WTC11 (cell line): ENCODE measurements at regions not wholly inside any gene's neighbourhood (a gene's known extent, or its start where the extent isn't known, plus 50 kb on each side); places are given as distances from the start of the nearest gene placed in this dataset.

Experiments used
- ATAC-seq: fragments of 200-7000 bp; cut with Tn5 transposase; 2 replicates; pipeline ENCODE4 v1.10.0; 2021; ENCODE audit warnings: mild to moderate bottlenecking, moderate library complexity
- CTCF ChIA-PET: fragments of 300-600 bp; sonication (Branson Sonifier 250); formaldehyde crosslinking; loops from one replicate; lab custom pipeline; 2021; ENCODE audit warnings: antibody characterized with exemption; lab: Charles Lee
- POLR2A ChIA-PET: fragments of 350-600 bp; sonication (Branson Sonifier 250); formaldehyde crosslinking; loops from one replicate; lab custom pipeline; 2021; ENCODE audit warnings: antibody characterized with exemption; lab: Charles Lee
- DNase-seq: peaks from one replicate; pipeline ENCODE4 v3.0.0; 2021; ENCODE audit warnings: low spot score
- H3K27ac Mint-ChIP-seq: 2 replicates; pipeline ENCODE4 v1.8.0; 2021; ENCODE audit warnings: mixed read lengths
- H3K27me3 Mint-ChIP-seq: 2 replicates; pipeline ENCODE4 v1.8.0; 2021; ENCODE audit warnings: low read depth, mild to moderate bottlenecking, moderate library complexity, mixed read lengths
- H3K36me3 Mint-ChIP-seq: 2 replicates; pipeline ENCODE4 v1.8.0; 2021; ENCODE audit warnings: mixed read lengths
- H3K4me1 Mint-ChIP-seq: 2 replicates; pipeline ENCODE4 v1.8.0; 2022; ENCODE audit warnings: mixed read lengths
- H3K4me3 Mint-ChIP-seq: 2 replicates; pipeline ENCODE4 v1.8.0; 2021; ENCODE audit warnings: mild to moderate bottlenecking, moderate library complexity, mixed read lengths
- H3K9me3 Mint-ChIP-seq: 2 replicates; pipeline ENCODE4 v1.8.0; 2021; ENCODE audit warnings: mixed read lengths
- ELF4 ChIP-seq: sonication (generic); formaldehyde crosslinking; IDR thresholded peaks from 2 replicates; pipeline ENCODE4 v1.8.1; 2022; ENCODE audit warnings: low read depth, mild to moderate bottlenecking, moderate library complexity, missing genetic modification reagents
- ETV6 ChIP-seq: sonication (generic); formaldehyde crosslinking; IDR thresholded peaks from 2 replicates; pipeline ENCODE4 v1.8.1; 2022; ENCODE audit warnings: mild to moderate bottlenecking, missing genetic modification reagents
- IRF2 ChIP-seq: sonication (generic); formaldehyde crosslinking; IDR thresholded peaks from 2 replicates; pipeline ENCODE4 v1.8.0; 2022; ENCODE audit warnings: low read depth, missing genetic modification reagents, borderline replicate concordance
- SP1 ChIP-seq: sonication (generic); formaldehyde crosslinking; conservative IDR thresholded peaks from 2 replicates; pipeline ENCODE4 v1.8.1; 2022; ENCODE audit warnings: missing genetic modification reagents
- TEAD1 ChIP-seq: sonication (generic); formaldehyde crosslinking; IDR thresholded peaks from 2 replicates; pipeline ENCODE4 v1.8.0; 2022; ENCODE audit warnings: mild to moderate bottlenecking, missing genetic modification reagents
- TF ChIP-seq, protein P1 (sequence below): fragments of 200-600 bp; IDR thresholded peaks from 2 replicates; pipeline ENCODE4 v1.8.0; 2022; ENCODE audit warnings: antibody characterized with exemption
- TF ChIP-seq, protein P2 (sequence below): sonication (generic); formaldehyde crosslinking; IDR thresholded peaks from 2 replicates; pipeline ENCODE4 v1.8.1; 2022; ENCODE audit warnings: mild to moderate bottlenecking, missing genetic modification reagents, moderate library complexity, borderline replicate concordance
- TF ChIP-seq, protein P3 (sequence below): sonication (generic); formaldehyde crosslinking; IDR thresholded peaks from 2 replicates; pipeline ENCODE4 v1.8.1; 2022; ENCODE audit warnings: low read depth, missing genetic modification reagents, borderline replicate concordance
- TF ChIP-seq, protein P4 (sequence below): sonication (generic); formaldehyde crosslinking; IDR thresholded peaks from 2 replicates; pipeline ENCODE4 v1.8.0; 2023; ENCODE audit warnings: mild to moderate bottlenecking, missing genetic modification reagents
- TF ChIP-seq, protein P5 (sequence below): sonication (generic); formaldehyde crosslinking; IDR thresholded peaks from 2 replicates; pipeline ENCODE4 v1.8.0; 2023; ENCODE audit warnings: missing genetic modification reagents, mild to moderate bottlenecking, borderline replicate concordance

DNA sequence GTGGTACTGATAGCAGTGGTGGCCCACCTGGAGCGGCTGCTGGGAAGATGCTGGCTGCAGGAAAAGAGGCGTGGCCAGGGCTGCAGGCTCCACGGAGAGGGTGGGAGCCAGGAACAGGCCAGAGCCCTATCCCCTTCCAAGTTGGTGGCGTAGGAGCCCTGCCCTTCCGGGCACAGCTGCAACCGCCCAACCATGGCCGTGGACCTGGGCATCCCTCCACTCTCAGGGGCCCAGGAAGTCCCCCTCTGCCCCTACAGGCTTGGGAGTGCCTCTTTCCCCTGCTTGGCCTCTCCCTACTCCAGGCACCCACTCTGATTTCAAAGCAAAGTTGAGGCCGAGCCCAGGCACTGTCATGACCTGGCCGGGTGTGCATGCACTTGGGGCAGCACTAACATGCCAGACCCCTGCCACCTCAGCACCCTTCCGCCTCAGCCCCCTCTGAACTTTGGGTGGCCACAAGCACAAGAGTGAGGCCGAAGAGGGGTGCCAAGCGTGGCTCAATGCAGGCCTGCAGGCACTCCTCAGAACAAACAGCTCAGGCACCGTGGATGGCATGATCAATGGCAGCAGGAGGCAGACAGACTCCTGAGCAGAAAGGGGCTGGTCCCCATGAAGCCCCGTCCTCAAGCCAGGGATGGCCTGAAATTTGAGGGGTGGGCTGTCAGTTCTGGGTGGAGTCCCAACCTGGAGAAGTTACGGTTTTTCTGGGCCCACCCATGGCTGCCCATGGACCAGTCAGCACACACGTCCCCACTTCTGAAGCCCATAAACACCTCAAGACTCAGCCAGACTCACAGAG is 164.9 kb upstream of the PRNP start:
- ChIA-PET POLR2A (no interaction called here), CTCF (no interaction called here)
- no peak for ATAC-seq

DNA sequence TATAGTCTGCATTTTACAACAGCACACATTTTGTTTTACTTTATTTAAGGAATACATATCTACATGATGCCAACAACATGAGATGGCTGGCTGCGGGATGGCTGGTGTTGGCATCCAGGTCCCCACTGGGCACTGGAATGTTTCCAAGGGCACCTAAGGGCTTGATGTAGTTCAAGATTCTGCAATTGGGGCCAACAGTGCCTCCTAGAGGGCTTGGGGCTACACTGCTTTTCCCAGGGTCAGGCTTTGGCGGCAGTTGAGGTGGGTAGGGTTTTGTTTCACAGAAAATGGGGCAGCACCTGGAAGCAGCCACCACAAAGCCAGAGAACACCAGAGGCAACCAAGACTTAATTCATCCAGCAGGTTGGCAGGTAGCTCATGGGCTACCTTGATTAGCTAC is 166.7 kb upstream of the PRNP start:
- DNase-seq: peak; percentile 79
- ATAC-seq: peak; percentile 96
- H3K27ac Mint-ChIP-seq: no peak overlapping the region
- H3K36me3 Mint-ChIP-seq: no peaks in the 10 kb centered on the region
- peaks cover 5% of the 10 kb centered on the region for H3K27me3 Mint-ChIP-seq
- ChIA-PET POLR2A (no interaction called here), CTCF (interaction anchor here (0.7 kb wide), 1 partner anchor 11 kb away, joined by 3 read pairs; no protein-coding TSS in a partner anchor)
- H3K4me1 Mint-ChIP-seq: no peaks in the 10 kb centered on the region; the same call in 1 of the 2 replicates
- H3K9me3 Mint-ChIP-seq: 0 out of 2 replicates have a peak, but pooled peaks cover 4% of the 10 kb centered on the region
- no peak overlapping the region for H3K4me3 Mint-ChIP-seq
- TF ChIP-seq, protein P1, sequence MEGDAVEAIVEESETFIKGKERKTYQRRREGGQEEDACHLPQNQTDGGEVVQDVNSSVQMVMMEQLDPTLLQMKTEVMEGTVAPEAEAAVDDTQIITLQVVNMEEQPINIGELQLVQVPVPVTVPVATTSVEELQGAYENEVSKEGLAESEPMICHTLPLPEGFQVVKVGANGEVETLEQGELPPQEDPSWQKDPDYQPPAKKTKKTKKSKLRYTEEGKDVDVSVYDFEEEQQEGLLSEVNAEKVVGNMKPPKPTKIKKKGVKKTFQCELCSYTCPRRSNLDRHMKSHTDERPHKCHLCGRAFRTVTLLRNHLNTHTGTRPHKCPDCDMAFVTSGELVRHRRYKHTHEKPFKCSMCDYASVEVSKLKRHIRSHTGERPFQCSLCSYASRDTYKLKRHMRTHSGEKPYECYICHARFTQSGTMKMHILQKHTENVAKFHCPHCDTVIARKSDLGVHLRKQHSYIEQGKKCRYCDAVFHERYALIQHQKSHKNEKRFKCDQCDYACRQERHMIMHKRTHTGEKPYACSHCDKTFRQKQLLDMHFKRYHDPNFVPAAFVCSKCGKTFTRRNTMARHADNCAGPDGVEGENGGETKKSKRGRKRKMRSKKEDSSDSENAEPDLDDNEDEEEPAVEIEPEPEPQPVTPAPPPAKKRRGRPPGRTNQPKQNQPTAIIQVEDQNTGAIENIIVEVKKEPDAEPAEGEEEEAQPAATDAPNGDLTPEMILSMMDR: peak; percentile 71
- 0 out of 2 replicates have a peak, but pooled peaks have one; percentile 19 for TF ChIP-seq SP1 (CRISPR knock-in tag)
- no peak for TF ChIP-seq ETV6
- TF ChIP-seq, protein P2, sequence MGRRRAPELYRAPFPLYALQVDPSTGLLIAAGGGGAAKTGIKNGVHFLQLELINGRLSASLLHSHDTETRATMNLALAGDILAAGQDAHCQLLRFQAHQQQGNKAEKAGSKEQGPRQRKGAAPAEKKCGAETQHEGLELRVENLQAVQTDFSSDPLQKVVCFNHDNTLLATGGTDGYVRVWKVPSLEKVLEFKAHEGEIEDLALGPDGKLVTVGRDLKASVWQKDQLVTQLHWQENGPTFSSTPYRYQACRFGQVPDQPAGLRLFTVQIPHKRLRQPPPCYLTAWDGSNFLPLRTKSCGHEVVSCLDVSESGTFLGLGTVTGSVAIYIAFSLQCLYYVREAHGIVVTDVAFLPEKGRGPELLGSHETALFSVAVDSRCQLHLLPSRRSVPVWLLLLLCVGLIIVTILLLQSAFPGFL (CRISPR knock-in tag): no peak
- TF ChIP-seq TEAD1 (CRISPR knock-in tag): 0 out of 2 replicates have a peak, but pooled peaks have one; percentile 29

More for the DNA sequence above, 164.9 kb upstream of the PRNP start:
- Mint-ChIP-seq H3K27me3 (no peaks in the 10 kb centered on the region; the same call in 1 of the 2 replicates), H3K4me1 (no peaks in the 10 kb centered on the region; the same call in 1 of the 2 replicates), H3K27ac (no peak overlapping the region), H3K4me3 (no peak overlapping the region), H3K36me3 (no peaks in the 10 kb centered on the region), H3K9me3 (0 out of 2 replicates have a peak, but pooled peaks cover 4% of the 10 kb centered on the region)
- no peak for DNase-seq
- TF ChIP-seq, protein P3, sequence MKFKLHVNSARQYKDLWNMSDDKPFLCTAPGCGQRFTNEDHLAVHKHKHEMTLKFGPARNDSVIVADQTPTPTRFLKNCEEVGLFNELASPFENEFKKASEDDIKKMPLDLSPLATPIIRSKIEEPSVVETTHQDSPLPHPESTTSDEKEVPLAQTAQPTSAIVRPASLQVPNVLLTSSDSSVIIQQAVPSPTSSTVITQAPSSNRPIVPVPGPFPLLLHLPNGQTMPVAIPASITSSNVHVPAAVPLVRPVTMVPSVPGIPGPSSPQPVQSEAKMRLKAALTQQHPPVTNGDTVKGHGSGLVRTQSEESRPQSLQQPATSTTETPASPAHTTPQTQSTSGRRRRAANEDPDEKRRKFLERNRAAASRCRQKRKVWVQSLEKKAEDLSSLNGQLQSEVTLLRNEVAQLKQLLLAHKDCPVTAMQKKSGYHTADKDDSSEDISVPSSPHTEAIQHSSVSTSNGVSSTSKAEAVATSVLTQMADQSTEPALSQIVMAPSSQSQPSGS: no peak
- no peak for TF ChIP-seq ELF4 (CRISPR knock-in tag)
- TF ChIP-seq, protein P1: no peak
- TF ChIP-seq, protein P4, sequence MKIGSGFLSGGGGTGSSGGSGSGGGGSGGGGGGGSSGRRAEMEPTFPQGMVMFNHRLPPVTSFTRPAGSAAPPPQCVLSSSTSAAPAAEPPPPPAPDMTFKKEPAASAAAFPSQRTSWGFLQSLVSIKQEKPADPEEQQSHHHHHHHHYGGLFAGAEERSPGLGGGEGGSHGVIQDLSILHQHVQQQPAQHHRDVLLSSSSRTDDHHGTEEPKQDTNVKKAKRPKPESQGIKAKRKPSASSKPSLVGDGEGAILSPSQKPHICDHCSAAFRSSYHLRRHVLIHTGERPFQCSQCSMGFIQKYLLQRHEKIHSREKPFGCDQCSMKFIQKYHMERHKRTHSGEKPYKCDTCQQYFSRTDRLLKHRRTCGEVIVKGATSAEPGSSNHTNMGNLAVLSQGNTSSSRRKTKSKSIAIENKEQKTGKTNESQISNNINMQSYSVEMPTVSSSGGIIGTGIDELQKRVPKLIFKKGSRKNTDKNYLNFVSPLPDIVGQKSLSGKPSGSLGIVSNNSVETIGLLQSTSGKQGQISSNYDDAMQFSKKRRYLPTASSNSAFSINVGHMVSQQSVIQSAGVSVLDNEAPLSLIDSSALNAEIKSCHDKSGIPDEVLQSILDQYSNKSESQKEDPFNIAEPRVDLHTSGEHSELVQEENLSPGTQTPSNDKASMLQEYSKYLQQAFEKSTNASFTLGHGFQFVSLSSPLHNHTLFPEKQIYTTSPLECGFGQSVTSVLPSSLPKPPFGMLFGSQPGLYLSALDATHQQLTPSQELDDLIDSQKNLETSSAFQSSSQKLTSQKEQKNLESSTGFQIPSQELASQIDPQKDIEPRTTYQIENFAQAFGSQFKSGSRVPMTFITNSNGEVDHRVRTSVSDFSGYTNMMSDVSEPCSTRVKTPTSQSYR (CRISPR knock-in tag): no peak
- TF ChIP-seq, protein P5, sequence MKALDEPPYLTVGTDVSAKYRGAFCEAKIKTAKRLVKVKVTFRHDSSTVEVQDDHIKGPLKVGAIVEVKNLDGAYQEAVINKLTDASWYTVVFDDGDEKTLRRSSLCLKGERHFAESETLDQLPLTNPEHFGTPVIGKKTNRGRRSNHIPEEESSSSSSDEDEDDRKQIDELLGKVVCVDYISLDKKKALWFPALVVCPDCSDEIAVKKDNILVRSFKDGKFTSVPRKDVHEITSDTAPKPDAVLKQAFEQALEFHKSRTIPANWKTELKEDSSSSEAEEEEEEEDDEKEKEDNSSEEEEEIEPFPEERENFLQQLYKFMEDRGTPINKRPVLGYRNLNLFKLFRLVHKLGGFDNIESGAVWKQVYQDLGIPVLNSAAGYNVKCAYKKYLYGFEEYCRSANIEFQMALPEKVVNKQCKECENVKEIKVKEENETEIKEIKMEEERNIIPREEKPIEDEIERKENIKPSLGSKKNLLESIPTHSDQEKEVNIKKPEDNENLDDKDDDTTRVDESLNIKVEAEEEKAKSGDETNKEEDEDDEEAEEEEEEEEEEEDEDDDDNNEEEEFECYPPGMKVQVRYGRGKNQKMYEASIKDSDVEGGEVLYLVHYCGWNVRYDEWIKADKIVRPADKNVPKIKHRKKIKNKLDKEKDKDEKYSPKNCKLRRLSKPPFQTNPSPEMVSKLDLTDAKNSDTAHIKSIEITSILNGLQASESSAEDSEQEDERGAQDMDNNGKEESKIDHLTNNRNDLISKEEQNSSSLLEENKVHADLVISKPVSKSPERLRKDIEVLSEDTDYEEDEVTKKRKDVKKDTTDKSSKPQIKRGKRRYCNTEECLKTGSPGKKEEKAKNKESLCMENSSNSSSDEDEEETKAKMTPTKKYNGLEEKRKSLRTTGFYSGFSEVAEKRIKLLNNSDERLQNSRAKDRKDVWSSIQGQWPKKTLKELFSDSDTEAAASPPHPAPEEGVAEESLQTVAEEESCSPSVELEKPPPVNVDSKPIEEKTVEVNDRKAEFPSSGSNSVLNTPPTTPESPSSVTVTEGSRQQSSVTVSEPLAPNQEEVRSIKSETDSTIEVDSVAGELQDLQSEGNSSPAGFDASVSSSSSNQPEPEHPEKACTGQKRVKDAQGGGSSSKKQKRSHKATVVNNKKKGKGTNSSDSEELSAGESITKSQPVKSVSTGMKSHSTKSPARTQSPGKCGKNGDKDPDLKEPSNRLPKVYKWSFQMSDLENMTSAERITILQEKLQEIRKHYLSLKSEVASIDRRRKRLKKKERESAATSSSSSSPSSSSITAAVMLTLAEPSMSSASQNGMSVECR (CRISPR knock-in tag): no peak
- TF ChIP-seq IRF2: no peak
